SK-N-MC (cell line): ENCODE measurements at regions not wholly inside any gene's neighbourhood (a gene's known extent, or its start where the extent isn't known, plus 50 kb on each side); places are given as distances from the start of the nearest gene placed in this dataset.

Experiments
- DNase-seq: peaks from one replicate; pipeline ENCODE4 v3.0.0-alpha.2; 2011; ENCODE audit warnings: low read depth, low spot score
- H3K27ac ChIP-seq: fragments of 200-600 bp; sonication (generic); 2 replicates; pipeline ENCODE4 v1.5.1; 2016; ENCODE audit warnings: mixed run types
- H3K36me3 ChIP-seq: fragments of 200-600 bp; sonication (generic); 2 replicates; pipeline ENCODE4 v1.6.1; 2017; ENCODE audit warnings: antibody characterized with exemption, low read length, mixed read lengths; ENCODE audit not compliant: insufficient read depth
- H3K4me3 ChIP-seq: fragments of 200-600 bp; sonication (generic); 2 replicates; pipeline ENCODE4 v1.5.1; 2016
- H3K9ac ChIP-seq: fragments of 200-600 bp; sonication (generic); 2 replicates; pipeline ENCODE4 v1.8.0; 2017; ENCODE audit warnings: mixed run types, mixed read lengths; ENCODE audit not compliant: insufficient read length
- H3K9me3 ChIP-seq: fragments of 200-600 bp; sonication (generic); 2 replicates; pipeline ENCODE4 v1.6.1; 2017; ENCODE audit warnings: low read depth, mild to moderate bottlenecking, antibody characterized with exemption, low read length, moderate library complexity, mixed read lengths
- EZH2 ChIP-seq: fragments of 200-600 bp; sonication (generic); IDR thresholded peaks from one replicate; pipeline ENCODE4 v1.6.1; 2017; ENCODE audit warnings: antibody characterized with exemption
- FOXP2 ChIP-seq: optimal IDR thresholded peaks from 2 replicates; pipeline ENCODE3; 2011; ENCODE audit warnings: mild to moderate bottlenecking, moderate library complexity; ENCODE audit not compliant: insufficient read depth; ENCODE audit errors: extremely low read length, control extremely low read depth
- POLR2AphosphoS5 ChIP-seq: IDR thresholded peaks from 2 replicates; pipeline ENCODE4 v1.6.1; 2012; ENCODE audit warnings: mild to moderate bottlenecking, low read depth, low read length, borderline replicate concordance

DNA sequence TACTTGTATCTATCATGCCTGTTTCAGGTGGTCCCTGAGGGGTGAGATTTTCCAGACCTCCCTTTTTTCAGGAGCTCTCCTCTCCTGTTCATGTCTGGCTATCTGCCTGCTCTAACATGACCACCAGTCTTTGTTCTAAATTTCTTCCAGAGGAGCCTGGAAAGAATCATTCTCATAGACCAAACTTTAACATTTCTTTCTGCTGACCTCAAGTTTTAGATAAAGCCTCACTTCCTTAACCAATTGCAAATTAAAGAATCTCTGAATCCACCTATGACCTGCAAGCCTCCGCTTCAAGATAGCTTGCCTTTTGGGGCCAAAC is 97.6 kb downstream of the TEX51 start:
- DNase-seq, result no peak
- H3K27ac ChIP-seq, result no peak overlapping the region
- no peak overlapping the region for H3K9ac ChIP-seq
- H3K4me3 ChIP-seq, result no peak overlapping the region
- TF ChIP-seq FOXP2 (no peak), EZH2 (no peak), POLR2AphosphoS5 (no peak)
- no peaks in the 10 kb centered on the region for H3K9me3 ChIP-seq
- no peaks in the 10 kb centered on the region for H3K36me3 ChIP-seq
